ENCODE measurements at regions not wholly inside any gene's neighbourhood (a gene's known extent, or its start where the extent isn't known, plus 50 kb on each side); places are given as distances from the start of the nearest gene placed in this dataset.

- H3K27ac Mint-ChIP-seq (ENCODE audit: unreplicated experiment): no peak overlapping the region
- H3K4me3 Mint-ChIP-seq: no peak overlapping the region
- DNase-seq (ENCODE audit: low read depth, low spot score): no peak
- no peaks in the 10 kb centered on the region for H3K27me3 Mint-ChIP-seq (ENCODE audit: low read depth)
- no peaks in the 10 kb centered on the region for H3K36me3 Mint-ChIP-seq (ENCODE audit: low read depth)
- peaks cover 4% of the 10 kb centered on the region for H3K9me3 Mint-ChIP-seq
- no peak for TF ChIP-seq CTCF (conservative IDR thresholded peaks at IDR 0.05)
- peaks cover 33% of the 10 kb centered on the region for H3K4me1 Mint-ChIP-seq
Measured at GRCh38 chr11:109785198-109785597, 308.0 kb upstream of the ZC3H12C start.

DNA sequence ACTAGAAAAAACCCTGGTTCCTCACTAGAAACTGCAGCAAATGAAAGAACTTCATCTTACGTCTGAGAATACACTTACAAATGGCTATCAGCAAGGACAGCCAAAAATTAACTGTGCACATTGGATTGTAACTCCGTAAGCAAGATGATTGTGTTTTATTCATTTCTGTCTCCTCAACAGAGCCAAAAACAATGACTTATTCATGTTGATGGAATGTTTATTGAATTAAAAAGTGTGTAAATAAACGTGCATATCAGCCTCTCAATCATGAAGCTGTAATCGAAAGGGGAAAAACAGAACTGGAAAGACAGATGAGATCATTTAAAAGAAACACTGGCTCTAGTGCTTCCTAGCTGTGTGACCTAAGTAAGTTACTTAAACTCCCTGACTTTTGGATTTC lies 307.5 kb upstream of the ZC3H12C start:
- TF ChIP-seq CTCF (conservative IDR thresholded peaks at IDR 0.05): no peak
- Mint-ChIP-seq H3K4me1 (peaks cover 33% of the 10 kb centered on the region), H3K36me3 (ENCODE audit: low read depth) (no peaks in the 10 kb centered on the region), H3K9me3 (peaks cover 4% of the 10 kb centered on the region), H3K4me3 (no peak overlapping the region), H3K27me3 (ENCODE audit: low read depth) (no peaks in the 10 kb centered on the region), H3K27ac (ENCODE audit: unreplicated experiment) (no peak overlapping the region)
- no peak for DNase-seq (ENCODE audit: low read depth, low spot score)

DNA sequence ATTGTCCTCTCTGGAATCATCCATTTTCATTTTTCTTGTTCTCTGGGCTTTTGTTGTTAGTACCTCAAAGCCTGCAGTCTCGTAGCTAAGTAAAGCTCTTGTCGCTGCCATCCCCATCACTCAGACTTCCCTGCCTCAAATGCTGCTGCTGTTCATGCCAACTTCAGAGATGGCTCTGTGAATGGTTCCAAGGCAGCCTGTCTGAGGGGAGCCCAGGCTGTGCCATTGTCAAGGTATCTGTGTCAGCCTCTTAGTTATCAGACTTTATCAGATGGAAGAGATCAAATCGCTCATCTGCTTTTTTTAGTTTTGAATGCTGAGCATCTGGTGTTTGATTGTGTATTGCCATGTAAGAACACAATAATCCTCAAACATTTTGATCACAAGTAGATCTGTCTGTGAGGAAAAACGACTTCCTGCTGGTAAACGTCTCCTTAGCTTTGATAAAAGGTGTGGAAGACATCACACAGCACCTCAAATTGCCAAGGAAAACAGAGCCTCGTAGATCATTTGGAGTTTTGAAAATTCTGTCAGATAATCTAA lies 304.2 kb upstream of the ZC3H12C start:
- DNase-seq (ENCODE audit: low read depth, low spot score): no peak
- Mint-ChIP-seq H3K4me3 (no peak overlapping the region), H3K27me3 (ENCODE audit: low read depth) (no peaks in the 10 kb centered on the region), H3K9me3 (no peaks in the 10 kb centered on the region), H3K4me1 (peaks cover 20% of the 10 kb centered on the region), H3K27ac (ENCODE audit: unreplicated experiment) (no peak overlapping the region), H3K36me3 (ENCODE audit: low read depth) (no peaks in the 10 kb centered on the region)
- no peak for TF ChIP-seq CTCF (conservative IDR thresholded peaks at IDR 0.05)

- Mint-ChIP-seq H3K9me3 (no peaks in the 10 kb centered on the region), H3K27me3 (ENCODE audit: low read depth) (no peaks in the 10 kb centered on the region), H3K27ac (ENCODE audit: unreplicated experiment) (no peak overlapping the region), H3K4me1 (peaks cover 17% of the 10 kb centered on the region), H3K36me3 (ENCODE audit: low read depth) (no peaks in the 10 kb centered on the region), H3K4me3 (no peak overlapping the region)
- no peak for TF ChIP-seq CTCF (conservative IDR thresholded peaks at IDR 0.05)
- DNase-seq (ENCODE audit: low read depth, low spot score): no peak
Measured at GRCh38 chr11:109789901-109790300, 303.3 kb upstream of the ZC3H12C start.

DNA sequence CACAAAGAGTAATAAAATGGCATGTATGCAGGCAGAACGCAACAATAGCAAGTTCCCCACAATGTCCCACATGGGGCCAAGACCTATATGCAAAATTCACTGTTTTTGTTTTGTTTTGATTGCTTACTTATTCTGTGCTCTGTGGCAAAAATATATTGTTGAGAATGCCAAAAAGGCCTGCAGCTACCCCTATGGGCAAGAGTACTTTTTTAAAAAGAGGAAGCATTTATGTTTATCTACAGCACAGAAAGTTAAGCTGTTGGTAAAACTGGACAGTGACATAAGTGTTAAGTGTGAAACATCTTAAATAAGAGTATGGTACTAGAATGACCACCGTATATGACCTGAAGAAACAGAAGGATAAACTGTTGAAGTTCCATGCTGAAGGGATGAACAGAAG lies 301.9 kb upstream of the ZC3H12C start:
- Mint-ChIP-seq H3K4me1 (peaks cover 17% of the 10 kb centered on the region), H3K9me3 (no peaks in the 10 kb centered on the region), H3K27ac (ENCODE audit: unreplicated experiment) (no peak overlapping the region), H3K36me3 (ENCODE audit: low read depth) (no peaks in the 10 kb centered on the region), H3K4me3 (no peak overlapping the region), H3K27me3 (ENCODE audit: low read depth) (no peaks in the 10 kb centered on the region)
- no peak for TF ChIP-seq CTCF (conservative IDR thresholded peaks at IDR 0.05)
- DNase-seq (ENCODE audit: low read depth, low spot score): no peak

DNA sequence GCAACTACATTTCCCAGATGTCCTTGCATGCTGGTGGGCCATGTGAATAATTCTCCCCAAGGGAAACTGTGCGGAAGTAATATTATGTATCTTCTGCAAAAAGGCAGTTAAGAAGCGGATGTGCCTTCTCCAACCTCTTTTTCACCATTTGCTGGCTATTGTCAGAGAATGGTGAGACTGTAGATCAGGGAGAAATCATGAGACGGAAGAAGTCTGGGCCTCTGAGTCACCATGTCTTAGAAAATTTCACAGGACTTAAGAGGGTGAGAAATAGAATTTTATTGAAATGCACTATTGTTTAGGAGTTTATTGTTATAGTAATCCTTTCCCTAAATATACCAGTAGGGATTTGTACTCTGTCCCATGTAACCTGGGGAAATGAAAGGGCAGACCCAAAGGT lies 298.7 kb upstream of the ZC3H12C start:
- H3K27ac Mint-ChIP-seq (ENCODE audit: unreplicated experiment): no peak overlapping the region
- H3K4me1 Mint-ChIP-seq: no peaks in the 10 kb centered on the region
- H3K9me3 Mint-ChIP-seq: no peaks in the 10 kb centered on the region
- H3K4me3 Mint-ChIP-seq: no peak overlapping the region
- TF ChIP-seq CTCF (conservative IDR thresholded peaks at IDR 0.05): no peak
- no peaks in the 10 kb centered on the region for H3K36me3 Mint-ChIP-seq (ENCODE audit: low read depth)
- DNase-seq (ENCODE audit: low read depth, low spot score): no peak
- H3K27me3 Mint-ChIP-seq (ENCODE audit: low read depth): no peaks in the 10 kb centered on the region

Measured in neural crest cell (in vitro differentiated cells).